HG03342 (cell line): ENCODE measurements at regions not wholly inside any gene's neighbourhood (a gene's known extent, or its start where the extent isn't known, plus 50 kb on each side); places are given as distances from the start of the nearest gene placed in this dataset.
A peak's percentile ranks its signal among the peaks of the same experiment; 100 is the strongest.
"Not testable (repeated sequence)": the region's sequence is repeated elsewhere in the genome, so short reads cannot be mapped to it uniquely, and the experiment has no call there.

ENCODE experiments used
- ATAC-seq: cut with Tn5 transposase; IDR thresholded peaks from one replicate; pipeline ENCODE4 v1.9.1; 2021; ENCODE audit warnings: mild to moderate bottlenecking, moderate library complexity; ENCODE audit not compliant: unreplicated experiment

- ATAC-seq, result no peak
These were observed 56.2 kb downstream of the PABPC4L start for GRCh38 chr4:134145369-134145768.

DNA sequence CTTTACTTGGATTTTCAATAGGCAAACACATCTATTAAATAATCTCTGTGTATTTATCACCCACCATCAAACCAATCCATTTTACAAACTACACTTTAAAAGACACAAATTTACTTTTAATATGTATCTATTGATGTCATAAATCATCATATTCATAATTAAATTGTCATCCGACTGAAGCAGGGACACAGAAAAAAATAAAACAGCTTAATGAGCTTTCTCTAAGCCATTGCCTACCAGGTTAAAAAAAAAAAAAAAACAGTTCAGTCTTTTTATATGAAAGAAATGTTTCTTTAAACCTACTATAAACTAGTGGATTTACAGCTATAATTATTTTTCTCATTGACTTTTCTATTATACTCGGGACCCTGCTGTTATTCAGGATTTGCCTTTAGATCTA is 57.3 kb downstream of the PABPC4L start:
- ATAC-seq, result no peak

GRCh38 chr4:134141728-134142127 is 59.9 kb downstream of the PABPC4L start:
- no peak for ATAC-seq

DNA sequence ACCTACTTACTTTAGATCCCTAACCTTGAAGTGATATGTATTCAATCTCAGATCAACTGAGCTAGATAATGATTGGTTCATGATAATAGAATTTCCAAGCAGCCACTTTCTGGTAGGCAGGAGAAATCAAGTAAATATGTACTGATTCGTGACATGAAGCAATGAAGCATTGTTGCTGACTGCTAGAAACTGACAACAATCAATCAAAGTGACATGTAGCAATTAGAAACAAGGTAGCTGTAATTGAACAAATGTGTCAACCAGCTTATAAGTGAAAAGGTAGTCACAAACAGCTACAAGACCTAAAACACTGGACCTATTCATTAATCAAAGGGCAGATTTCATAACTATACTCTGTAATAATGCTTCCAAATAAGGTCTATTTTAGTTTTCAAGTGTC is 62.4 kb downstream of the PABPC4L start:
- no peak for ATAC-seq

GRCh38 chr4:134132086-134132783 is 69.4 kb downstream of the PABPC4L start:
- no peak for ATAC-seq

DNA sequence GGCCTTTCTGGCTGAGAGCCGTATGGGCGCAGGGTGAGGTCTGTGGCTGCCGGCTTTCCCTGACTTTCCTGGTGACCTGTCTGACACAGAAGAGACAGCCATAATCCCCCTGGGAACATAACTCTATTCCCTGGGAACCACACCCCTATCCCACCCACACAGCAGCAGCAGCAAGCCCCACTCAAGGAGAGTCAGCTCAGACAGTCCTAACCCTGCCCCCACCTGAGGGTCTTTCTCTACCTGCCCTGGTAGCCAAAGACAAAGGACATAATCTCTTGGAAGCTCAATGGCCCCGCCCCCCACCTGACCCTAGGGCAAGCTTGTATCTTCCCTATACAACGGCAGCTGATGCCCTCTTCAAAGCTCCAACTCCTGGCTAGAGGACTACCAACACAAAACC is 74.6 kb downstream of the PABPC4L start:
- ATAC-seq, result no peak

- ATAC-seq, result no peak
These were observed 75.5 kb downstream of the PABPC4L start for GRCh38 chr4:134126000-134126560.

GRCh38 chr4:134122903-134123302 is 78.7 kb downstream of the PABPC4L start:
- ATAC-seq, result no peak

DNA sequence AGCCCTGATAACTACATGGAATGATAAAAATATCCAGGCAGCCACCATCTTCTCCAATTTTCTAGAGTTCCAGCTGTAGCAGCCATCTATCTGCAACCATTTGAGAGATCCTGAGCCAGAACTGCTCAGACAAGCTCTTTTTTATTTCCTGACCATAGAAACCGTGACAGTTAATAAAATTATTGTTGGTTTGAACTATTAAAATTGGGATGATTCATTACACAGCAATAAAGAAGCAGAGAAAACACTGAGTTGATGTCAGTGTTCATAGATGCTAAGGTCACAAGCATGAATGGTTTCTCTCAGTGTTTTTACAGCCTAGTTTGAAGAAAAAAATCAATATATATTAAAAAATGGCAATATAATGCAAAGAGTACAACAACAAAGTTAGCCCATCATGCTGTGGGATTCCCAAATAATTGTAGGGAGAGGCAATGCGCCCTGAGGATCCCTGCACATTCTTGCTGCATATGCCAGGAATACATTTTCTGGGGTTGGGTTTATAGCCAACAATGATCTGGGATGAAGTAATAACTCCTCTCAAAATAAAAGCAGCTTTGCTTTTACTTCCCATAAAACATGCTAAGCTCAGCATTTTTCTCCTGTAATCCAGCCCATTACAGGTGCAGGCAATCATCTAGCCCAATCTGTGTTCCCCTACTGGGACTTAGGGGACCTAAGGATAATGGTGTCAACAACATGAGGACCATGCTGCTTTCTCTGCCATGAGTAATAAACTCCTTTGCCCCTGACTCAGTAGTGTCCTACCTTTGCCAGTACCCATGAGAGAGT is 84.0 kb downstream of the PABPC4L start:
- no peak for ATAC-seq

DNA sequence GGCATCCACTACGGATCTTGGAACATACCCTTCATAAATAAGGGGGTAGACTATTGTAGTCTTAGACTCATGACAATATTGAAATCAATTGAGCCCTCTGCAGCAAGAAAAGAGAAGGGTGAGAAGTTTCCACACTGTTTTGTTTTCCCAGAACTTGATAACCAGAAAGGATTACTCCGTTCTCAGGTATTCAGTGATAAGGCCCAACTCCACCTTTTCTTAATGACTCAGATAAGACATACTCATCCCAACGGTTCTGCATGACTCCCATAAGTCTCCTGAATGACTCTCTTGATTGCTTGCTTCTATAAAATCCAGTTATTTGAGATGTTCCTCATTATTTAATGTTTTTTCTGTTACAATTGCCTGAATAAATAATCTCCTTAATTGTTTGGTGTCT is 111.7 kb downstream of the PABPC4L start:
- no peak for ATAC-seq

- no peak for ATAC-seq
These were observed 116.1 kb downstream of the PABPC4L start for GRCh38 chr4:134085496-134085895.

DNA sequence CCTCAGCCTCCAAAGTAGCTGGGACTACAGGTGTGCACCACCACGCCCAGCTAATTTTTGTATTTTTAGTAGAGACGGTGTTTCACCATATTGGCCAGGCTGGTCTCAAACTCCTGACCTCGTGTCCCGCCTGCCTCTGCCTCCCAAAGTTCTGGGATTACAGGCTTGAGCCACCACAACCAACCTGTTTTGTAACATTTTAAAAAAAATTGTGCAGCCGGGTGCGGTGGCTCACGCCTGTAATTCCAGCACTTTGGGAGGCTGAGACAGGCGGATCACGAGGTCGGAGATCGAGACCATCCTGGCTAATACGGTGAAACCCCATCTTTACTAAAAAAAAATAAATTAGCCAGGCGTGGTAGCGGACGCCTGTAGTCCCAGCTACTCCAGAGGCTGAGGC is 122.5 kb downstream of the PABPC4L start:
- ATAC-seq, result not testable (repeated sequence)

DNA sequence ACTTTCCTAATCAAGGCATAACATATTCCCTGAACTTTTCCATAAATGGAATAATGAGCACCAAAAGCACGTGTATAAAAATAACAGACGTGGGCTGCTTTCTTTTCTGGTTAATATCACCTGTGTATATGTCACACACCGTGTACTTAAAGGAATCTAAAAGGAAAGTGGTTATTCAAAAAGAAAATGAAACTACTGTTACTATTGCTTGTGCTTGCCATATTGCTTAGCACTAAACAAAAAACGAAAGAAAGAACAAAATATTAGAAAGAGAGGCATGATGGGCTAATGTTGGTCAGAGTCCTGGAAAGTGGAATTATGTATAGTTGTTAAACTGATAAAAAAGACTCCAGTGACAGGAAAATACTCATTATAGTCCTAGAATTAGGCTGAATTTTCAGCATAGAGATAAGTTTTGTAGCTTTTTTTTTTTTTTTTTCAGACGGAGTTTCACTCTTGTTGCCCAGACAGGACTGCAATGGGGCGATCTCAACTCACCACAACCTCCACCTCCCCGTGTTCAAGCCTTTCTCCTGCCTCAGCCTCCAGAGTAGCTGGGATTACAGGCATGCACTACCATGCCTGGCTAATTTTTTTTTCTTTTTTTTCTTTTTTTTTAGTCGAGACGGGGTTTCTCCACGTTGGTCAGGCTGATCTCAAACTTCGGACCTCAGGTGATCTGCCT is 123.2 kb downstream of the PABPC4L start:
- ATAC-seq, result peak; percentile 89

GRCh38 chr4:134073711-134074110 is 127.9 kb downstream of the PABPC4L start:
- no peak for ATAC-seq

DNA sequence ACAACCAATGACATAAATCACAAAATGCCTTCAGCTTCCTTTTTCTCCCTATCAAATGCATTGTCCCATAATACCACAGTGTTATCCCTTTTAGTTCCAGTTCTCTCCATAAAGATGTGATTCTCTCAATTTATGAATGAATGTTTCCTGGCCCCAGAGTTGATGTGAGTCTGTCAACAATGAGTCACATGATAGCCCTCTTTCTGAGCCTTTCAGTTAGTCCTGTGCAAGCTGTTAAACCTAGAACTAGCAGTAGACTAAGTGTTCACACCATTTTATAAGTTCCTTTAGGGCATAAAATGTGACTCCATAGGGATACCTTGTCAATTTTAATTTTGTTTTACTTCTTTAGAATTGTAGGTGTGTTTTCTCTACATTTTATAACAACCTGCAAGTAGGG is 129.5 kb downstream of the PABPC4L start:
- no peak for ATAC-seq

DNA sequence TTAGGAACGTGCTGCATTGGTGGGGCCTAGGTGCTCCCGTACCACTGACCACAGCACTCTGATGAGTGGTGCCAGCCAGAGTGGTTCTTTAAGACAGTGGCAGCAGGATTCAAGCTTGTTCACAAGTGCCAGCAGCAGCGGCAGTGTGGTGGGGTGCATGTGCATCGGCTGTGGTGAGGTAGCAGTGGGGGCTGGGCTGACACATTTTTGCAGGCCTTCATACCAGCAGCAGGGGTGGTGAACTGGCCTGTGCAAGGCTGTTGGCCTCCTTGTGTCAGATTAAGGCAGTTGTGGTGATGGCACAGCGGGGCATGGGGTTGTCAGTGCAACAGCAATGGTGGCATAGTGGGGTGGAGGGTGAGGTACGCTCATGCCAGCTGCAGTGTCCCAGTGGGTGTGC is 131.4 kb downstream of the PABPC4L start:
- no peak for ATAC-seq

DNA sequence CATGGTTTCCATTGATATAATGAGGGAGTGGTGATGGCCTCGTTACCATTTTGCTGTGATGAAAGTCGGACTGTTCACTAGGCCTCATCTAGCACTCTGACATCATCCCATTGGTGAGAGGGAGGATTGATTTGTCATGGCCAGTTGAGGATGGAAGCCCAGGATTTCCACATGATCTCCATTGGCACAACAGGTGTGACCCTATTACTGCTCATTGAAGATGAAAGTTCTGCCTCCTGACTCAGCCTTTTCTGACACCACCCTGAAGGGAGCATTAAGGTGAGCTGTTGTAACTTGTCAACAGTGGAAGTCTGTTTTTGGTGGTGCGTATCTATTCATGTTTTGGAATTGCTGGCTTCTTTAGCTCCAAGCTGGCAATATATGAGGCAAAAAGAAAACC is 144.2 kb downstream of the PABPC4L start:
- no peak for ATAC-seq

DNA sequence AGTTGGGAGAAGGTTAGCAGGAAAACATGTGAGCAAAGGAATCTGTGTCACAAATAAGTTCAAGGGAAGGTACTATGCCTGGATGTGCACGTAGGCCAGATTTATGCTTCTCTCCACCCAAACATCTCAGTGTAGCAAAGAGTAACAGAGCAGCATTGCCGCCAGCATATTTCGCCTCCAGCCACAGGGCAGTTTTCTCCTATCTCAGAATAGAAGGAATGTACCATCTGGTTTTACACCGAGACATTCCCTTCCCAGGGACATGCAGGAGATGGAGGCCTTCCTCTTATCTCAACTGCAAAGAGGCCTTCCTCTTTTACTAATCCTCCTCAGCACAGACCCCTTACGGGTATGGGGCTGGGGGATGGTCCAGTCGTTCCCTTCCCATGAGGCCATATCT is 155.4 kb downstream of the PABPC4L start:
- ATAC-seq, result not testable (repeated sequence)

DNA sequence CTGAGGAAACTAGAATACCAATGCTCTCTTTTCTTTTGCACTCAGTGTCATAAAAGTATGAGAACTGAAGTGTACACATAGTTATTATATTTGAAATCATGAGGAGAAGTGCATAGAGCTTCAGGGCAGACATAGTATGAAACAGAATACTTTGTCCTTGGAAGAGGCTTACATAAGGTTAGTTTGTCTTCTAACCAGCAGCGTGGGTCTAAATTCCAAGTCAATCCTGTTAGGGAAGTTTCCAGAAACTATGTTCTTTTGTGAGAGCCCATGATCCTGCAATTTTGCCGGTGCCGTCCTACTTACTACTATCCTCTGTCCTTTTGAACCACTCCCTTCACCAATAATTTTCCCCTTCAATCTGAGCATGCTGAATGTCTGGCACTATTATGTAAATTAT is 156.2 kb downstream of the PABPC4L start:
- ATAC-seq, result no peak

- ATAC-seq, result no peak
These were observed 158.3 kb downstream of the PABPC4L start for GRCh38 chr4:134043266-134043665.

DNA sequence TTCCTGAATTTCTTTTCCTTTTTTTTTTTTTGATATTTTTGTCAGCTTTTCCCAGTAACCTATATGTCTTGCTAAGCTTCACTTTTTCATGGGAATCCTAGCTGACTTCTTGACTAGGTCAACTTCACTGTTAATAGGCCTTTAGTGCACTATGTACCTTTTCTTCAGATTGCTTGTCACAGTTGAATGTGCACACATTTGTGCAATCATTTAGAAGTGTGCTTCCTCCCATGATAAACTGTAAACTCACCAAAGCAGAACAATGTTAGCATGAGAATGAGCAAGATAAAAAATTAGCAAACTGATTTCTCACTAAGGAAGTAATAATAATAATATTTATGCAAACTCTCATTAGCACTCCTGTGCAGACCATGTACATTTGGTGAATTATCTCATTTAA is 173.2 kb downstream of the PABPC4L start:
- no peak for ATAC-seq

- ATAC-seq, result no peak
These were observed 173.7 kb downstream of the PABPC4L start for GRCh38 chr4:134027931-134028330.
